Vagina (tissue), 2 donors: ENCODE measurements at regions not wholly inside any gene's neighbourhood (a gene's known extent, or its start where the extent isn't known, plus 50 kb on each side); places are given as distances from the start of the nearest gene placed in this dataset.

ENCODE experiments used
- POLR2AphosphoS5 ChIP-seq, 2 donors: sonication (generic); formaldehyde crosslinking; IDR thresholded peaks; one replicate each; pipeline ENCODE4 v1.9.0; 2017; ENCODE audit warnings: antibody characterized with exemption in 2 of 2, mild to moderate bottlenecking in 2 of 2, low read depth in 1 of 2; ENCODE audit not compliant: insufficient read depth in 1 of 2
- TF ChIP-seq, protein P1 (sequence below), 3 experiments: fragments of 450-650 bp in 2 of 3; fragments of 200-600 bp in 1 of 3; sonication (generic) in 1 of 3; IDR thresholded peaks; one replicate each; pipeline ENCODE4 v1.5.1; 2017 to 2019; ENCODE audit warnings: antibody characterized with exemption in 3 of 3, mild to moderate bottlenecking in 2 of 3, moderate library complexity in 2 of 3

- TF ChIP-seq, protein P1, sequence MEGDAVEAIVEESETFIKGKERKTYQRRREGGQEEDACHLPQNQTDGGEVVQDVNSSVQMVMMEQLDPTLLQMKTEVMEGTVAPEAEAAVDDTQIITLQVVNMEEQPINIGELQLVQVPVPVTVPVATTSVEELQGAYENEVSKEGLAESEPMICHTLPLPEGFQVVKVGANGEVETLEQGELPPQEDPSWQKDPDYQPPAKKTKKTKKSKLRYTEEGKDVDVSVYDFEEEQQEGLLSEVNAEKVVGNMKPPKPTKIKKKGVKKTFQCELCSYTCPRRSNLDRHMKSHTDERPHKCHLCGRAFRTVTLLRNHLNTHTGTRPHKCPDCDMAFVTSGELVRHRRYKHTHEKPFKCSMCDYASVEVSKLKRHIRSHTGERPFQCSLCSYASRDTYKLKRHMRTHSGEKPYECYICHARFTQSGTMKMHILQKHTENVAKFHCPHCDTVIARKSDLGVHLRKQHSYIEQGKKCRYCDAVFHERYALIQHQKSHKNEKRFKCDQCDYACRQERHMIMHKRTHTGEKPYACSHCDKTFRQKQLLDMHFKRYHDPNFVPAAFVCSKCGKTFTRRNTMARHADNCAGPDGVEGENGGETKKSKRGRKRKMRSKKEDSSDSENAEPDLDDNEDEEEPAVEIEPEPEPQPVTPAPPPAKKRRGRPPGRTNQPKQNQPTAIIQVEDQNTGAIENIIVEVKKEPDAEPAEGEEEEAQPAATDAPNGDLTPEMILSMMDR (IDR thresholded peaks at IDR 0.05): no peak
- TF ChIP-seq POLR2AphosphoS5 (IDR thresholded peaks at IDR 0.05; ENCODE audit: insufficient read depth in 1 of 2, low read depth in 1 of 2): no peak
These were observed 107.6 kb downstream of the ZIC5 start for GRCh38 chr13:99863789-99864626.
